Gastrocnemius medialis (tissue), 4 donors: ENCODE measurements at regions not wholly inside any gene's neighbourhood (a gene's known extent, or its start where the extent isn't known, plus 50 kb on each side); places are given as distances from the start of the nearest gene placed in this dataset.

Experiments
- CTCF ChIP-seq, 5 experiments: fragments of 450-650 bp in 3 of 5; fragments of 200-600 bp in 2 of 5; sonication (generic) in 2 of 5; IDR thresholded peaks in 4 of 5; conservative IDR thresholded peaks in 1 of 5; 1 replicate in 4 of 5; 2 replicates in 1 of 5; pipeline ENCODE4 v1.5.1; 2016 to 2019; ENCODE audit warnings: antibody characterized with exemption in 5 of 5, mild to moderate bottlenecking in 3 of 5, moderate library complexity in 3 of 5
- POLR2A ChIP-seq, 2 donors: fragments of 450-650 bp; IDR thresholded peaks; one replicate each; pipeline ENCODE4 v1.6.1; 2017; ENCODE audit warnings: antibody characterized with exemption in 2 of 2, mild to moderate bottlenecking in 2 of 2, moderate library complexity in 2 of 2

GRCh38 chr12:29024117-29024516 lies 125.0 kb upstream of the FAR2 start:
- TF ChIP-seq CTCF (IDR thresholded peaks at IDR 0.05 in 4 of 5, conservative IDR thresholded peaks at IDR 0.05 in 1 of 5) (no peak), POLR2A (IDR thresholded peaks at IDR 0.05) (no peak)
